OCI-LY3 (cell line): ENCODE measurements at regions not wholly inside any gene's neighbourhood (a gene's known extent, or its start where the extent isn't known, plus 50 kb on each side); places are given as distances from the start of the nearest gene placed in this dataset.

Source experiments
- H2AFZ ChIP-seq: fragments of 200-600, 300-600 bp; shearing (Covaris generic); 2 replicates; pipeline ENCODE4 v1.6.0; 2014; ENCODE audit warnings: antibody characterized with exemption, low read depth, low read length
- H3K27ac ChIP-seq: fragments of 200-600, 300-600 bp; sonication (generic); 2 replicates; pipeline ENCODE4 v1.5.1; 2014; ENCODE audit warnings: mild to moderate bottlenecking, low read length, moderate library complexity, mixed read lengths
- H3K27me3 ChIP-seq: fragments of 200-600, 300-600 bp; sonication (generic); 2 replicates; pipeline ENCODE4 v1.6.1; 2014; ENCODE audit warnings: low read depth, low read length, mixed read lengths
- H3K36me3 ChIP-seq: fragments of 200-600, 300-600 bp; sonication (generic); replicated peaks from 2 replicates; pipeline ENCODE3; 2014; ENCODE audit warnings: low read depth, low read length, mixed read lengths
- H3K4me1 ChIP-seq: fragments of 300-600, 200-600 bp; sonication (generic); 2 replicates; pipeline ENCODE4 v1.6.1; 2014; ENCODE audit warnings: low read length, mixed read lengths
- H3K4me2 ChIP-seq: fragments of 200-600, 300-600 bp; sonication (generic); 2 replicates; pipeline ENCODE4 v1.6.1; 2014; ENCODE audit warnings: low read length, mixed read lengths
- H3K4me3 ChIP-seq: fragments of 300-600, 200-600 bp; sonication (generic); 2 replicates; pipeline ENCODE4 v1.5.1; 2014; ENCODE audit warnings: antibody characterized with exemption, mild to moderate bottlenecking, low read length, moderate library complexity
- H3K79me2 ChIP-seq: fragments of 300-600, 200-600 bp; shearing (Covaris generic); 2 replicates; pipeline ENCODE4 v1.6.1; 2014; ENCODE audit warnings: mild to moderate bottlenecking, low read length, mixed read lengths
- H3K9ac ChIP-seq: fragments of 300-600, 200-600 bp; shearing (Covaris generic); 2 replicates; pipeline ENCODE4 v1.6.0; 2014; ENCODE audit warnings: mild to moderate bottlenecking, low read length, moderate library complexity
- H3K9me3 ChIP-seq: fragments of 200-600, 300-600 bp; shearing (Covaris generic); 2 replicates; pipeline ENCODE4 v1.6.1; 2014; ENCODE audit warnings: low read length, mixed read lengths; ENCODE audit not compliant: insufficient read depth
- H4K20me1 ChIP-seq: fragments of 200-600, 300-600 bp; sonication (generic); 2 replicates; pipeline ENCODE4 v1.6.1; 2016; ENCODE audit warnings: low read length, mixed read lengths; ENCODE audit not compliant: insufficient read depth
- CTCF ChIP-seq: fragments of 200-600, 300-600 bp; sonication (generic); IDR thresholded peaks from 2 replicates; pipeline ENCODE4 v1.5.1; 2014; ENCODE audit warnings: antibody characterized with exemption, low read length, low read depth
- EZH2phosphoT487 ChIP-seq: fragments of 200-600 bp; shearing (Covaris generic); IDR thresholded peaks from 2 replicates; pipeline ENCODE4 v1.6.1; 2018; ENCODE audit warnings: antibody characterized with exemption, mixed run types, low read depth

GRCh38 chr2:188047735-188048134 is 243.9 kb upstream of the GULP1 start:
- Histone ChIP-seq H2AFZ (no peak overlapping the region), H3K9me3 (no peaks in the 10 kb centered on the region), H4K20me1 (no peaks in the 10 kb centered on the region), H3K36me3 (no peaks in the 10 kb centered on the region), H3K4me3 (no peak overlapping the region), H3K79me2 (no peaks in the 10 kb centered on the region), H3K27ac (no peak overlapping the region), H3K9ac (no peak overlapping the region), H3K4me2 (no peak overlapping the region), H3K27me3 (no peaks in the 10 kb centered on the region), H3K4me1 (no peaks in the 10 kb centered on the region)
- TF ChIP-seq EZH2phosphoT487 (no peak), CTCF (no peak)

GRCh38 chr2:188050726-188051125 is 240.9 kb upstream of the GULP1 start:
- no peaks in the 10 kb centered on the region for H3K36me3 ChIP-seq
- no peaks in the 10 kb centered on the region for H4K20me1 ChIP-seq
- TF ChIP-seq EZH2phosphoT487 (no peak), CTCF (no peak)
- no peaks in the 10 kb centered on the region for H3K27me3 ChIP-seq
- no peaks in the 10 kb centered on the region for H3K79me2 ChIP-seq
- no peaks in the 10 kb centered on the region for H3K4me1 ChIP-seq
- no peak overlapping the region for H2AFZ ChIP-seq
- no peak overlapping the region for H3K4me3 ChIP-seq
- no peak overlapping the region for H3K4me2 ChIP-seq
- no peak overlapping the region for H3K27ac ChIP-seq
- H3K9ac ChIP-seq, result no peak overlapping the region
- no peaks in the 10 kb centered on the region for H3K9me3 ChIP-seq

- H3K27me3 ChIP-seq, result no peaks in the 10 kb centered on the region
- no peaks in the 10 kb centered on the region for H3K4me1 ChIP-seq
- no peak for TF ChIP-seq CTCF
- TF ChIP-seq EZH2phosphoT487, result no peak
- no peak overlapping the region for H2AFZ ChIP-seq
- H3K4me3 ChIP-seq, result no peak overlapping the region
- no peaks in the 10 kb centered on the region for H3K79me2 ChIP-seq
- H4K20me1 ChIP-seq, result no peaks in the 10 kb centered on the region
- H3K9ac ChIP-seq, result no peak overlapping the region
- H3K4me2 ChIP-seq, result no peak overlapping the region
- H3K9me3 ChIP-seq, result no peaks in the 10 kb centered on the region
- H3K36me3 ChIP-seq, result no peaks in the 10 kb centered on the region
- no peak overlapping the region for H3K27ac ChIP-seq
Observed at GRCh38 chr2:188051706-188052105, 240.0 kb upstream of the GULP1 start.

DNA sequence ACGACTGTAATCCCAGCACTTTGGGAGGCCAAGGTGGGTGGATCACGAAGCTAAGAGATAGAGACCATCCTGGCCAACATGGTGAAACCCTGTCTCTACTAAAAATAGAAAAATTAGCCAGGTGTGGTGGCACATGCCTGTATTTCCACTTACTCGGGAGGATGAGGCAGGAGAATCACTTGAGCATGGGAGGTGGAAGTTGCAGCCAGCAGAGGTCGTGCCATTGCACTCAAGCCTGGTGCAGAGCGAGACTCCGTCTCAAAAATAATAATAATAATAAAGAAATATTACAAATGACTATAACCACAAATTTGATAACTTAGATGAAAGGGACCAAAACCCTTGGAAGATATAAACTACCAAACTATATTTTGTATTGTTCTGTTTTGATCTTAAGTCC is 226.3 kb upstream of the GULP1 start:
- Histone ChIP-seq H4K20me1 (no peaks in the 10 kb centered on the region), H3K27me3 (no peaks in the 10 kb centered on the region), H3K4me2 (no peak overlapping the region), H2AFZ (no peak overlapping the region), H3K9me3 (peaks cover 2% of the 10 kb centered on the region; the same call in 1 of the 2 replicates), H3K4me1 (no peaks in the 10 kb centered on the region), H3K36me3 (peaks cover 4% of the 10 kb centered on the region), H3K27ac (no peak overlapping the region), H3K9ac (no peak overlapping the region), H3K4me3 (no peak overlapping the region), H3K79me2 (no peaks in the 10 kb centered on the region)
- TF ChIP-seq CTCF (no peak), EZH2phosphoT487 (no peak)
